Inferior parietal cortex (tissue), 1 donor: ENCODE measurements at regions not wholly inside any gene's neighbourhood (a gene's known extent, or its start where the extent isn't known, plus 50 kb on each side); places are given as distances from the start of the nearest gene placed in this dataset.

Source experiments
- DNase-seq: peaks from one replicate; pipeline ENCODE4 v3.0.0-alpha.2; 2016; ENCODE audit errors: extremely low spot score

- no peak for DNase-seq
These were observed 131.0 kb downstream of the PDGFRA start for GRCh38 chr4:54359919-54360650.

- no peak for DNase-seq
These were observed 133.9 kb downstream of the PDGFRA start for GRCh38 chr4:54363037-54363436.

DNA sequence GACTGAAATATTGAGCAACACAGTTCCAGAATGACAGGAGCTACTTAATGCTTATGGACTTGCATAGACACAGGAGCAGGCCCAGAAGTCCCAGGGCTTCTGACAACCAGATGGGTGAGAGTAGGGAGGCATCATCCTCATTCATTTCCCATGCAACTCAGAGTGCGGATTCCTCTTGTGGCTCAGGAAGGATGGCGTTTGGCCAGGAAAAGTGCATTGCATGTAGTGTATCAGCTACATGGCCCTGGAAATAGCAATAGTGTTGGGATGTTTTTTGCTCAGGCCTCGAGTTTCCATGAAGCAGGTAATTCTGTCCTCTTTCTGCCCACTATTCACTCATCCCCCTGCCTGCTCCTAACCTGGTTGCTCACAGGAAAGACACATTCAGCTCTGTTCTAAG lies 136.6 kb downstream of the PDGFRA start:
- DNase-seq: no peak

DNA sequence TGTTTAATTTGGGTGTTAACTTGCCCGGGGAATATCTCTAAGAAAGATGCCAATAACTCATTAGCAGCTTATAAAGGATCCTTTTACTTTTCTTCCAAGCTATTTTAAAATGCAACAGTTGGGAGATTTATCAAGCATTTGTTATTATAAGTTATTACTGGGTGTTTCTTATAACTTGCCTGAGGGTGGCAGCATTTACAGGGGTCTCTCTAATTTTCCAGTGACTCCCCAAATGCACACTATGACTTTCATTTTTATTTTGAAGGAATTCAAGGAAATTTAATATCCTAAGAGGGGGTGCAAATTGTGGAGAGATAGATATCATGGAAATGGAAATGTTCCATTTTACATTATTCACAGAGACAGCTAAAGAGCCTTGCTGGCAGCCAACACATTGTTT lies 138.0 kb downstream of the PDGFRA start:
- no peak for DNase-seq

DNA sequence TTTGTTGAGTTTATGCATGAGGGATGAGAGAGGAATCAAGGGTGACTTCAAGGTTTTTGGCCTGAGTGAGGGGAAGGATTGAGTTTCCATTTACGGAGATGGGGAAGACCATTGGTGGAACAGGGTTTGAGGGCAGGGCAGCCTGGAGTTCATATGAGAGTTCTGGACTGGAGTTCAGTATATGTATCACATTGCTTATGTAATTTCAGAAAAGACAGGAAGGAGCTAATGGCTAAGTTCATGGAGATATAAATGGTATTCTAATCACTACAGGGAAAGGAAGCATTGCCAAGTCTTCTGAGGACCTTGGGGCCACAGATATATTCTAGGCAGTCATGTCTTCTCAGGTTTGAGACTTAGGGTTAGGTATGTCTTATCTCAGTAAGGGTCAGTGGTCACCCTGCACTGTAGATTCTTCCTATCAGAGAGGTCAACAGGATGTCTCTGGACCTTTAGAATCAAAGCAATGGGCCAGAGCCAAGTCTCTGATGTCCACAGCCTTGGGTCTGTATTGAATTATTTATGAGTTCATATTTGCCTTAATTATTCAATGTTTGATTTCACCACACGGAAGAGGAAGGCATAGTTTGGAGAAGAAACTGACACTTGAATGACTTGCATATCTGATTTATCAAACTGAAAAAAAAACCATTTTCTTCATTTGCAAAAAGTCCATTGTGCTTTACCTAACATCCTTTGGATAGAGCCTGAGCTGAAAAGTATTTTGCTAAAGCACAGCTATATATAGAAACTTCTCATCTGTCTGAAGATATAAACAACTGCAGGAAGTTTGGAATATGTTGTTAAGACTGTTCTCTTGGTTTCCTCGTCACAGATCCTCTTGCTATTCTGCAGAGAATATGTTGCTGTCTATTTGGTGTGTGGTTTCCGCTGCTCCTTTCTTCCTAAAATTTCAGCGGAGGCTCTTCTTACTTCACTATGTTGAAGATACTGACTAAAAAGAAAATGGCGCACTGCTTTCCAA lies 139.5 kb downstream of the PDGFRA start:
- DNase-seq: no peak

- DNase-seq: no peak
These were observed 142.1 kb downstream of the PDGFRA start for GRCh38 chr4:54371173-54371572.

DNA sequence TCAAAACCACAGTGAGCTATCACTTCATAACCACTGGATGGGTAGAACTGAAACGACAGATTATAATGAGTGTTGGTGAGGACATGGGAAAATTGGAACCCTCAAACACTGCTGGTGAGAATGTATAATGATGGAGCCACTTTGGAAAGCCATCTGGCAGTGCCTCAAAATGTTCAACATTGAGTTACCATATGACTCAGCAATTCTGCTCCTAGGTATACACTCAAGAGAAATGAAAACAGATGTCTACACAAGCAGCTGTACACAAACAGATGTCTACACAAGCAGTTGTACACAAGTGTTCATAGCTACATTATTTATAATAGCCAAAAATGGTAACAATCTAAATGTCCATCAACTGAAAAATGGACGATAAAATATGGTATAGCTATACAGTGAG lies 143.9 kb downstream of the PDGFRA start:
- DNase-seq: no peak

GRCh38 chr4:54373718-54374210 lies 144.7 kb downstream of the PDGFRA start:
- DNase-seq: no peak

DNA sequence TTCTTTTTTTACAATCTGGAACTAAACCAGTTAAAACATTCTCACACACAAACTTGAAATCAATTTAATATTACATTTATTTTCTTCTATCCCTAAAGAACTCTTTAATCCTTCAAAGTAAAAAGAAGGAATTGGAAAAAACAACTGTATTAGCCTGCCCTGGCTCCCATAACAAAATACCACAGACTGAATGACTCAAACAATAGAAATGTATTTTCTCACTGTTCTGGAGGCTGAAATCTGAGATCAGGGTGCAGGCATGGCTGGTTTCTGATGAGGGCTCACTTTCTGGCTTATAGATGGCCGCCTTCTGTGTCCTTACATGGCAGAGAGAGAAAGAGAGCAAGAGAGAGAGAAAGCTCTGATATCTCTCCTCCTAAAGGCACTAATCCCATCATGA lies 149.4 kb downstream of the PDGFRA start:
- DNase-seq: no peak

DNA sequence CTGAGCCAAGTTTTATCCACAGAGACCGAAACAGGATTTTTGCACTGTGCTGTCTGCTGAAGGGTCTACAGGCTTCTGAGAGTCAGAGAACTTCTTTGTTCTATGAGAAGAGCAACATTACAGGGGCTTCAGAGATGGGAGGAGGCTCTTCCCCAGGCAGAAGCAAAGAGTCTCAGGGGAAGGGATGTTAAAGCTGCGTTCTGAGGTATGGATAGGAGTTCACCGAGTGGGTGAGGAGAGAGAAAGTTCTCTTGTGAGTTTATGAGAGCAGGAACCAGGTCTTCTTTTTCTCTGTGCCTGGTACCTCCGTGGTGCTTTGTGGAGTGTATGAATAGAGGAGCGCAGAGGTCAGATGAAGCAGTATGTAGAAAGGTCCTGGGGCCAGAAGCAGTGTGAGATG lies 155.1 kb downstream of the PDGFRA start:
- no peak for DNase-seq

DNA sequence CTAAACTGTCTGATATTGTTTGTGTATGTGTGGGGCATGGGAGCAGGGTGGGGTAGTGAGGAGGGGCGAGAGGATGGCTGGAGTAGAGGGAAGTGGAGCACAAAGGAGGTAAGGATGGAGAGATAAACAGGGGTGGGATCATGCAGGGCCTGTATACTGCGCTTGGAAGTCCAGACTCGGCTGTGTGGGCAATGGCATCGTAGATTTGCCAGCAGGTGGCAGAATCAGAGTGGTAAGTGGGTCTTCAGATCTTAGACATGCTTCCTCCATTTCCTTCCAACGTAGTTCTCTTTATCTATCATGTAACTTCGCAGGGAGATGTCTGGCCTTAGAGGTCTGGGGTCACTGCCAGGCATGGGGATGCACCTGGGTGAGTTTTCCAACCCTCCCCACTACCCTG lies 155.5 kb downstream of the PDGFRA start:
- DNase-seq: peak; percentile 56

GRCh38 chr4:54386042-54386669 lies 157.1 kb downstream of the PDGFRA start:
- no peak for DNase-seq

DNA sequence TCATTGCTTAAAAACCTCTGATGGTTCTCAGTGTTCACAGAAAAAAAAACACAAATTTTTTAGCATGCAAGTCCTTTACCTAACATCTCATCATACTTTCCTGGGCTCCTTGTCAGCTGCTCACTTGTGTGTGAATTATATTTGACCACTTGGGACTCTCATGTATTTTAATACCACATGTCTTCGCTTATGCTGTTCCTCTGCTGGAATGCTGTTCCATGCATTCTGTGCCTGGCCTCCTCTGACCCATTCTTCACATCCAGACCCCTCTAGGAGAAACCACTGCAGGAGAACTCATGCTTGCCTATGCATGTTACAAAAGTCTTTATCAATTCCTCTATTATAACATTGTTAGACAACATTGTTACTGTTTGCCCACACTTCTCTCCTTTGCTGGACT lies 157.6 kb downstream of the PDGFRA start:
- no peak for DNase-seq

GRCh38 chr4:54390670-54391069 lies 161.6 kb downstream of the PDGFRA start:
- DNase-seq: no peak

DNA sequence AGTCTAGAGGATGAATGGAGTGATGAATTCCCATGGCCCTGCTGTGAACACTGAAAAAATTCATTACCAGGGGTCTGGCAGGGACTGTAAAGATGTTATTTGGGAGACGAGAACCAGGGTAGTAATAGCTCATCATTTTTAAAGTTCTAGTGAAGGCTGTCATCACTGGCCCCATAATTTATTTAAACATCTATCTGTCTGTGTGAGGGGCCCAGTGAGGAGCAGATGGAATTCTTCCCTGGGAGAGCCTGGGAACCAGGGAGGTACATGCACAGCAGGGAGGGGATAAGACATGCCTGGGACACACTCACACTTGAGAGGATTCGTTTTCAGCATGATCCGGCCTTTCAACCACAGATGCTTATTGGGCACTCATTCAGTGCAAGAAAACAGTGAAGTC lies 162.0 kb downstream of the PDGFRA start:
- DNase-seq: no peak

GRCh38 chr4:54392479-54392878 lies 163.4 kb downstream of the PDGFRA start:
- no peak for DNase-seq

- DNase-seq: no peak
These were observed 164.2 kb downstream of the PDGFRA start for GRCh38 chr4:54393243-54393642.

DNA sequence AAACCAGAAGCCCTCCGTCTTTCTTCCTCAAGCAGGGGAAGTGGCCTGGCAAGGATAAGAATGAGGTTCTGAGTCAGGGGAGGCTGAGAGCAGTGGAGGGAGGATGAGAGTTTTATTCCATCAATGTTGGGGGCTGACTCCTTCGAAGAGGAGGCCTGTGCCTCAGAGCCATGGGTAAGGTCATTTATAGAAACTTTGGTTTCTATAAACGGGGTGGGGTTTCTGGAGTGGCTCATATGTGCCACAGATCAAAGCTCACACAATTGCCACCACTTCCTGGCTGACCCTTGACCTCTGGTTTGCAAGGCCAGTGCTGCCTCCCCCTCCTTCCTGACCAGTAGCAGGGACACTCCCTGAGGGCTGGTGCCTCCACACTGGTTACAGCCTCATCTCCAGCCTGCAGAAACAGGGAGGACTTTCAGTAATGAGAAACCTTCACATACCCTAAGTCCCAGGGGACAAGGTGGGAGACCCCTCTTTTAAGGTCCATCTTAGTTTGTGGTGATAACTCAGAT lies 166.0 kb downstream of the PDGFRA start:
- DNase-seq: no peak

GRCh38 chr4:54400188-54400587 lies 171.1 kb downstream of the PDGFRA start:
- DNase-seq: peak; percentile 37

DNA sequence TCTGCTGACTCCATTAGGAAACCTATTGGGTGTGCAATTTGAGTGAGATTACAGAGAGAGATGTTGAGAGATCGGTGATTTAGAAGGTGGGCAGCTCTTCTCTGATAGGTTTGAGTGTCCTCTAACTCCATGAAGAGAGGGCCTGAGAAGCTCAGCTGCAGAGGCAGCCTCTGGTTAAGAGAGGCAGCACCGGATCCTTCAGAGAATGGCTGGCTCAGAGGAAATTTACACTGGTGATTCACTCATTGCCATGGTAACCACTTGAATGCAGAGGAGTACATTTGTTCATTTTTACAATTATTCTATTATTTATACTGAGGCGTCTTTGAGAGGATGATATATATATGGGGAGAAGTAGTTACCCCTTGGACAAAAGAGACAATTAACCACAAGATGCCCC lies 171.7 kb downstream of the PDGFRA start:
- peak; percentile 65 for DNase-seq

DNA sequence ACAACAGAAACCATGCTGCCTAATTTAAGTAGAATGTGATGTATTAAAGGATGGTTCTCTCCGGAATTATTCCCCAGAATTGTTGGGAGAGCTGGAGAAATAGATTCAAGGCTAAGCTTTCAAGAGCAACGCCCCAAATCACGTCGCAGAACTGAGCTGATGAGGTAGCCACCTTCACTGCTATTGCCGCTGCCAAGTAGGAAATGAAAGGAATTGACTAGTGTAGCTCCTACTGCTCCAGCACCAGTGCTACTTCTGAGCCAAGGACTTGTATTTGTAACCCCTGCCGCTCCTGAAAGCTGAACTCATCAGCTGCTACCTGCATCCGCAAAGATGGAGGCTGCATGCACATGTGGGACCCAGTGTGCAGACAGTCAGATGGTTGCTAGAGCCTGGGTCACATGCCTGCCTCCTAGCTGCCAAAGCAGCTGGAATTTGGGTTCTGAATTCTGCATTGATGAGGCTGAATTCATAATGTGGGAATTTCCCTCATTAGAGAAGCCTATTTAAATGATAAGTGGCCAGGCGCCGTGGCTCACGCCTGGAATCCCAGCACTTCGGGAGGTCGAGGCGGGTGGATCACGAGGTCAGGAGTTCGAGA lies 173.9 kb downstream of the PDGFRA start:
- peak; percentile 13 for DNase-seq
